ENCODE measurements at regions not wholly inside any gene's neighbourhood (a gene's known extent, or its start where the extent isn't known, plus 50 kb on each side); places are given as distances from the start of the nearest gene placed in this dataset.

GRCh38 chr2:76211991-76212985 lies 501.6 kb upstream of the GCFC2 start:
- POLR2A ChIA-PET (ENCODE audit: partially characterized antibody) = no interaction called here
- H3K4me3 Mint-ChIP-seq = no peak overlapping the region

GRCh38 chr2:76210551-76210950 lies 499.8 kb upstream of the GCFC2 start:
- DNase-seq = no peak
- Mint-ChIP-seq H3K4me1 (no peaks in the 10 kb centered on the region), H3K9me3 (peaks cover 0 to 20% (median 5%) of the 10 kb centered on the region in 8 donors), H3K27me3 (no peaks in the 10 kb centered on the region), H3K4me3 (no peak overlapping the region), H3K27ac (no peak overlapping the region), H3K36me3 (no peaks in the 10 kb centered on the region)
- H3K36me3 ChIP-seq (ENCODE audit: insufficient read depth, low read length) = no peaks in the 10 kb centered on the region
- H3K4me1 ChIP-seq (ENCODE audit: insufficient read depth, low read length) = no peaks in the 10 kb centered on the region
- POLR2A ChIA-PET (ENCODE audit: partially characterized antibody) = no interaction called here
- H3K9me3 ChIP-seq (ENCODE audit: control insufficient read depth in 1 of 2, low read length in 2 of 2) = no peaks in the 10 kb centered on the region
- no peaks in the 10 kb centered on the region for H3K27me3 ChIP-seq (ENCODE audit: insufficient read depth, low read length)
- CTCF ChIA-PET (ENCODE audit: partially characterized antibody) = no interaction called here
- H3K4me3 ChIP-seq (ENCODE audit: low read length in 2 of 2) = no peak overlapping the region
- no peak overlapping the region for H3K27ac ChIP-seq (ENCODE audit: low read depth, low read length)
- intact Hi-C loops (cut with micrococcal nuclease) = no loop called here

More at GRCh38 chr2:76211991-76212985, 501.6 kb upstream of the GCFC2 start:
- CTCF ChIA-PET (ENCODE audit: partially characterized antibody) = no interaction called here
- Mint-ChIP-seq H3K4me1 (no peaks in the 10 kb centered on the region), H3K27me3 (no peaks in the 10 kb centered on the region), H3K36me3 (no peaks in the 10 kb centered on the region), H3K9me3 (peaks cover 0 to 17% (median 7%) of the 10 kb centered on the region in 8 donors), H3K27ac (no peak overlapping the region)
- Histone ChIP-seq H3K9me3 (ENCODE audit: control insufficient read depth in 1 of 2, low read length in 2 of 2) (no peaks in the 10 kb centered on the region), H3K4me3 (ENCODE audit: low read length in 2 of 2) (no peak overlapping the region), H3K27me3 (ENCODE audit: insufficient read depth, low read length) (no peaks in the 10 kb centered on the region), H3K4me1 (ENCODE audit: insufficient read depth, low read length) (no peaks in the 10 kb centered on the region), H3K27ac (ENCODE audit: low read depth, low read length) (no peak overlapping the region), H3K36me3 (ENCODE audit: insufficient read depth, low read length) (no peaks in the 10 kb centered on the region)
- intact Hi-C loops (cut with micrococcal nuclease) = no loop called here
- DNase-seq = no peak

- H3K36me3 ChIP-seq (ENCODE audit: insufficient read depth, low read length) = no peaks in the 10 kb centered on the region
- H3K4me3 Mint-ChIP-seq = no peak overlapping the region
- intact Hi-C loops (cut with micrococcal nuclease) = no loop called here
- H3K4me1 Mint-ChIP-seq = no peaks in the 10 kb centered on the region
- no peak overlapping the region for H3K27ac Mint-ChIP-seq
- peaks cover 0 to 6% (median 3%) of the 10 kb centered on the region in 8 donors for H3K9me3 Mint-ChIP-seq
- CTCF ChIA-PET (ENCODE audit: partially characterized antibody) = no interaction called here
- H3K27ac ChIP-seq (ENCODE audit: low read depth, low read length) = no peak overlapping the region
- no peaks in the 10 kb centered on the region for H3K27me3 Mint-ChIP-seq
- no peaks in the 10 kb centered on the region for H3K27me3 ChIP-seq (ENCODE audit: insufficient read depth, low read length)
- POLR2A ChIA-PET (ENCODE audit: partially characterized antibody) = no interaction called here
- no peak overlapping the region for H3K4me3 ChIP-seq (ENCODE audit: low read length in 2 of 2)
- DNase-seq = no peak
- no peaks in the 10 kb centered on the region for H3K36me3 Mint-ChIP-seq
- no peaks in the 10 kb centered on the region for H3K9me3 ChIP-seq (ENCODE audit: control insufficient read depth in 1 of 2, low read length in 2 of 2)
- H3K4me1 ChIP-seq (ENCODE audit: insufficient read depth, low read length) = no peaks in the 10 kb centered on the region
Measured at GRCh38 chr2:76204048-76204447, 493.3 kb upstream of the GCFC2 start.

DNA sequence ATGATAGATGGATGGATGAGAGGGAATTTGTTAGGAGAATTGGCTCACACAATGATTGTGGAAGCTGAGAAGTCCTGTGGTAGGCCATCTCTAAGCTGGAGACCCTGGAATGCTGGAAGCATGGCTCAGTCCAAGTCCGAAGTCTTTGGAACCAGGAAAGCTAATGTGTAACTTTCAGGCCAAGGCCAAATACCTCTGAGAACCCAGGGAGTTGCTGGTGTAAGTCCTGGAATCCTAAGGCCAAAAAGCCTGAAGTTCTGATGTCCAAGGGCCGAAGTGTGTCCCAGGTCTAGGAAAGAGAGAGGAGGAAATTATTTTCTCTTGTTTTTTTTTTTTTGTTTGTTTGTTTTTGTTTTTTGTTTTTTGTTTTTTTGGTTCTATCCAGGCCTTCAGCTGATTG lies 492.2 kb upstream of the GCFC2 start:
- CTCF ChIA-PET (ENCODE audit: partially characterized antibody) = no interaction called here
- Mint-ChIP-seq H3K27ac (no peak overlapping the region), H3K27me3 (no peaks in the 10 kb centered on the region), H3K36me3 (no peaks in the 10 kb centered on the region), H3K4me1 (no peaks in the 10 kb centered on the region), H3K4me3 (no peak overlapping the region), H3K9me3 (peaks cover 0 to 6% (median 3%) of the 10 kb centered on the region in 8 donors)
- no peak for DNase-seq
- H3K9me3 ChIP-seq (ENCODE audit: control insufficient read depth in 1 of 2, low read length in 2 of 2) = no peaks in the 10 kb centered on the region
- H3K27ac ChIP-seq (ENCODE audit: low read depth, low read length) = no peak overlapping the region
- no peaks in the 10 kb centered on the region for H3K36me3 ChIP-seq (ENCODE audit: insufficient read depth, low read length)
- no peaks in the 10 kb centered on the region for H3K27me3 ChIP-seq (ENCODE audit: insufficient read depth, low read length)
- no peaks in the 10 kb centered on the region for H3K4me1 ChIP-seq (ENCODE audit: insufficient read depth, low read length)
- intact Hi-C loops (cut with micrococcal nuclease) = no loop called here
- H3K4me3 ChIP-seq (ENCODE audit: low read length in 2 of 2) = no peak overlapping the region
- POLR2A ChIA-PET (ENCODE audit: partially characterized antibody) = no interaction called here

- no peak overlapping the region for H3K4me3 Mint-ChIP-seq
- Histone ChIP-seq H3K4me3 (ENCODE audit: low read length in 2 of 2) (no peak overlapping the region), H3K36me3 (ENCODE audit: insufficient read depth, low read length) (no peaks in the 10 kb centered on the region), H3K27ac (ENCODE audit: low read depth, low read length) (no peak overlapping the region), H3K27me3 (ENCODE audit: insufficient read depth, low read length) (no peaks in the 10 kb centered on the region), H3K4me1 (ENCODE audit: insufficient read depth, low read length) (no peaks in the 10 kb centered on the region), H3K9me3 (ENCODE audit: control insufficient read depth in 1 of 2, low read length in 2 of 2) (no peaks in the 10 kb centered on the region)
- H3K36me3 Mint-ChIP-seq = no peaks in the 10 kb centered on the region
- POLR2A ChIA-PET (ENCODE audit: partially characterized antibody) = no interaction called here
- CTCF ChIA-PET (ENCODE audit: partially characterized antibody) = no interaction called here
- H3K4me1 Mint-ChIP-seq = no peaks in the 10 kb centered on the region
- no peaks in the 10 kb centered on the region for H3K27me3 Mint-ChIP-seq
- peak in 1 of 5 donors; percentile 5 for DNase-seq
- H3K9me3 Mint-ChIP-seq = peaks cover 0 to 2% (median 0%) of the 10 kb centered on the region in 8 donors
- intact Hi-C loops (cut with micrococcal nuclease) = no loop called here
- H3K27ac Mint-ChIP-seq = no peak overlapping the region
Measured at GRCh38 chr2:76197842-76198448, 487.2 kb upstream of the GCFC2 start.

- ChIA-PET CTCF (ENCODE audit: partially characterized antibody) (no interaction called here), POLR2A (ENCODE audit: partially characterized antibody) (no interaction called here)
- Mint-ChIP-seq H3K27me3 (no peaks in the 10 kb centered on the region), H3K4me3 (no peak overlapping the region), H3K27ac (no peak overlapping the region), H3K4me1 (no peaks in the 10 kb centered on the region), H3K9me3 (peaks cover 0 to 3% (median under 1%) of the 10 kb centered on the region in 8 donors), H3K36me3 (no peaks in the 10 kb centered on the region)
- Histone ChIP-seq H3K27me3 (ENCODE audit: insufficient read depth, low read length) (no peaks in the 10 kb centered on the region), H3K27ac (ENCODE audit: low read depth, low read length) (no peak overlapping the region), H3K9me3 (ENCODE audit: control insufficient read depth in 1 of 2, low read length in 2 of 2) (no peaks in the 10 kb centered on the region), H3K4me1 (ENCODE audit: insufficient read depth, low read length) (no peaks in the 10 kb centered on the region), H3K36me3 (ENCODE audit: insufficient read depth, low read length) (no peaks in the 10 kb centered on the region), H3K4me3 (ENCODE audit: low read length in 2 of 2) (no peak overlapping the region)
- intact Hi-C loops (cut with micrococcal nuclease) = no loop called here
- no peak for DNase-seq
Measured at GRCh38 chr2:76197428-76197827, 486.7 kb upstream of the GCFC2 start.

GRCh38 chr2:76194031-76194775 lies 483.5 kb upstream of the GCFC2 start:
- Mint-ChIP-seq H3K27ac (no peak overlapping the region), H3K4me1 (no peaks in the 10 kb centered on the region), H3K4me3 (no peak overlapping the region), H3K9me3 (peaks cover 0 to 6% (median 2%) of the 10 kb centered on the region in 8 donors), H3K27me3 (no peaks in the 10 kb centered on the region), H3K36me3 (no peaks in the 10 kb centered on the region)
- DNase-seq = no peak
- ChIA-PET CTCF (ENCODE audit: partially characterized antibody) (no interaction called here), POLR2A (ENCODE audit: partially characterized antibody) (no interaction called here)
- Histone ChIP-seq H3K36me3 (ENCODE audit: insufficient read depth, low read length) (no peaks in the 10 kb centered on the region), H3K4me1 (ENCODE audit: insufficient read depth, low read length) (no peaks in the 10 kb centered on the region), H3K9me3 (ENCODE audit: control insufficient read depth in 1 of 2, low read length in 2 of 2) (no peaks in the 10 kb centered on the region), H3K27me3 (ENCODE audit: insufficient read depth, low read length) (no peaks in the 10 kb centered on the region), H3K27ac (ENCODE audit: low read depth, low read length) (no peak overlapping the region), H3K4me3 (ENCODE audit: low read length in 2 of 2) (no peak overlapping the region)
- intact Hi-C loops (cut with micrococcal nuclease) = no loop called here
